DND-41 (cell line): ENCODE measurements at regions not wholly inside any gene's neighbourhood (a gene's known extent, or its start where the extent isn't known, plus 50 kb on each side); places are given as distances from the start of the nearest gene placed in this dataset.
"Not testable (repeated sequence)": the region's sequence is repeated elsewhere in the genome, so short reads cannot be mapped to it uniquely, and the experiment has no call there.

Experiments
- ATAC-seq: fragments of 200-7000 bp; cut with Tn5 transposase; 3 replicates; pipeline ENCODE4 v1.9.1; 2021; ENCODE audit warnings: low read depth; ENCODE audit not compliant: insufficient read depth
- DNase-seq: peaks from one replicate; pipeline ENCODE4 v3.0.0-alpha.2; 2020
- H2AFZ ChIP-seq: 2 replicates; pipeline ENCODE4 v1.6.0; 2012; ENCODE audit warnings: low read depth, low read length
- H3K27ac ChIP-seq: 2 replicates; pipeline ENCODE4 v1.5.1; 2012; ENCODE audit warnings: low read length, inconsistent platforms
- H3K27me3 ChIP-seq: fragments of 200-600 bp; sonication (generic); 2 replicates; pipeline ENCODE4 v1.6.0; 2012; ENCODE audit warnings: low read length, mild to moderate bottlenecking, inconsistent platforms; ENCODE audit not compliant: insufficient read depth, poor library complexity
- H3K36me3 ChIP-seq: 2 replicates; pipeline ENCODE4 v1.5.1; 2012; ENCODE audit warnings: low read length, inconsistent platforms; ENCODE audit not compliant: insufficient read depth
- H3K4me1 ChIP-seq: 2 replicates; pipeline ENCODE4 v1.5.1; 2012; ENCODE audit warnings: mild to moderate bottlenecking, low read length; ENCODE audit not compliant: insufficient read depth
- H3K4me2 ChIP-seq: 2 replicates; pipeline ENCODE4 v1.6.0; 2012; ENCODE audit warnings: mild to moderate bottlenecking, moderate library complexity, low read length, inconsistent platforms; ENCODE audit not compliant: insufficient read depth
- H3K4me3 ChIP-seq, 2 experiments: fragments of 200-600 bp in 1 of 2; shearing (Covaris generic) in 1 of 2; 2 replicates each; pipeline ENCODE4 v1.5.1; 2012 to 2016; ENCODE audit warnings: inconsistent platforms in 2 of 2, low read length in 2 of 2, mild to moderate bottlenecking in 2 of 2, low read depth in 1 of 2, moderate library complexity in 1 of 2
- H3K79me2 ChIP-seq: 2 replicates; pipeline ENCODE4 v1.6.0; 2012; ENCODE audit warnings: low read length, inconsistent platforms; ENCODE audit not compliant: insufficient read depth
- H3K9ac ChIP-seq: 2 replicates; pipeline ENCODE4 v1.6.0; 2012; ENCODE audit warnings: low read depth, mild to moderate bottlenecking, inconsistent platforms, low read length, moderate library complexity
- H3K9me3 ChIP-seq: 2 replicates; pipeline ENCODE4 v1.5.1; 2012; ENCODE audit warnings: low read length, moderate library complexity, mild to moderate bottlenecking, inconsistent platforms; ENCODE audit not compliant: insufficient read depth, severe bottlenecking
- H4K20me1 ChIP-seq: 2 replicates; pipeline ENCODE4 v1.6.0; 2012; ENCODE audit warnings: low read length; ENCODE audit not compliant: insufficient read depth
- CTCF ChIP-seq: IDR thresholded peaks from 2 replicates; pipeline ENCODE4 v1.5.1; 2012; ENCODE audit warnings: borderline replicate concordance, low read length, moderate library complexity, mild to moderate bottlenecking; ENCODE audit not compliant: poor library complexity, severe bottlenecking; ENCODE audit errors: extremely low read depth
- EZH2 ChIP-seq: IDR thresholded peaks from 3 replicates; pipeline ENCODE4 v1.6.1; 2012; ENCODE audit warnings: borderline replicate concordance, low read depth, mild to moderate bottlenecking, moderate library complexity, low read length, inconsistent platforms; ENCODE audit not compliant: severe bottlenecking

- not testable (repeated sequence) for ATAC-seq
These were observed 186.4 kb downstream of the TBC1D2B start for GRCh38 chr15:77890911-77891801.

GRCh38 chr15:77889828-77890725 lies 187.4 kb downstream of the TBC1D2B start:
- not testable (repeated sequence) for H2AFZ ChIP-seq, H3K4me3 ChIP-seq, DNase-seq, ATAC-seq, H3K4me1 ChIP-seq, H3K27me3 ChIP-seq, H4K20me1 ChIP-seq, H3K4me2 ChIP-seq, H3K9me3 ChIP-seq, H3K9ac ChIP-seq, H3K79me2 ChIP-seq, H3K27ac ChIP-seq, H3K36me3 ChIP-seq

More at GRCh38 chr15:77890911-77891801, 186.4 kb downstream of the TBC1D2B start:
- not testable (repeated sequence) for H3K4me3 ChIP-seq, H3K27ac ChIP-seq, H3K4me1 ChIP-seq, H3K27me3 ChIP-seq, DNase-seq, H3K4me2 ChIP-seq, H4K20me1 ChIP-seq, H3K36me3 ChIP-seq, H2AFZ ChIP-seq, H3K79me2 ChIP-seq, H3K9ac ChIP-seq, H3K9me3 ChIP-seq

- H2AFZ ChIP-seq, result no peak overlapping the region
- no peak for DNase-seq
- no peaks in the 10 kb centered on the region for H4K20me1 ChIP-seq
- no peaks in the 10 kb centered on the region for H3K79me2 ChIP-seq
- ATAC-seq, result no peak
- TF ChIP-seq CTCF (no peak), EZH2 (no peak)
- H3K4me2 ChIP-seq, result no peak overlapping the region
- H3K27me3 ChIP-seq, result no peaks in the 10 kb centered on the region
- no peaks in the 10 kb centered on the region for H3K9me3 ChIP-seq
- no peak overlapping the region for H3K27ac ChIP-seq
- no peak overlapping the region for H3K4me3 ChIP-seq
- H3K4me1 ChIP-seq, result no peaks in the 10 kb centered on the region
- H3K36me3 ChIP-seq, result no peaks in the 10 kb centered on the region
- no peak overlapping the region for H3K9ac ChIP-seq
These were observed 188.3 kb downstream of the TBC1D2B start for GRCh38 chr15:77889009-77889806.

- not testable (repeated sequence) for H3K4me1 ChIP-seq, H2AFZ ChIP-seq, ATAC-seq, H3K9me3 ChIP-seq, H3K4me2 ChIP-seq, H3K9ac ChIP-seq, H3K79me2 ChIP-seq, H3K27ac ChIP-seq, H3K36me3 ChIP-seq, H4K20me1 ChIP-seq, H3K27me3 ChIP-seq, DNase-seq, H3K4me3 ChIP-seq
These were observed 189.7 kb downstream of the TBC1D2B start for GRCh38 chr15:77887563-77888429.
